ENCODE measurements at regions not wholly inside any gene's neighbourhood (a gene's known extent, or its start where the extent isn't known, plus 50 kb on each side); places are given as distances from the start of the nearest gene placed in this dataset.

GRCh38 chr6:24997231-24997630, 61.5 kb upstream of the RIPOR2 start:
- TF ChIP-seq CTCF (IDR thresholded peaks at IDR 0.05) (no peak), POLR2A (IDR thresholded peaks at IDR 0.05) (no peak)
